Breast epithelium (tissue), 3 donors: ENCODE measurements at regions not wholly inside any gene's neighbourhood (a gene's known extent, or its start where the extent isn't known, plus 50 kb on each side); places are given as distances from the start of the nearest gene placed in this dataset.

Experiments used
- CTCF ChIP-seq, 3 donors: fragments of 450-650 bp; IDR thresholded peaks; one replicate each; pipeline ENCODE4 v1.5.1; 2016 to 2017; ENCODE audit warnings: antibody characterized with exemption in 3 of 3, mild to moderate bottlenecking in 3 of 3, moderate library complexity in 3 of 3
- POLR2A ChIP-seq: fragments of 450-650 bp; IDR thresholded peaks from one replicate; pipeline ENCODE4 v1.6.1; 2016; ENCODE audit warnings: antibody characterized with exemption, mild to moderate bottlenecking, moderate library complexity
- POLR2AphosphoS5 ChIP-seq, 3 donors: sonication (generic); formaldehyde crosslinking; IDR thresholded peaks; one replicate each; pipeline ENCODE4 v1.6.1; 2017; ENCODE audit warnings: antibody characterized with exemption in 3 of 3

- TF ChIP-seq CTCF (IDR thresholded peaks at IDR 0.05) (no peak), POLR2A (no peak), POLR2AphosphoS5 (IDR thresholded peaks at IDR 0.05) (no peak)
Measured at GRCh38 chr21:39104911-39105310, 78.3 kb downstream of the PSMG1 start.
